HG03280 (cell line): ENCODE measurements at regions not wholly inside any gene's neighbourhood (a gene's known extent, or its start where the extent isn't known, plus 50 kb on each side); places are given as distances from the start of the nearest gene placed in this dataset.
"Not testable (repeated sequence)": the region's sequence is repeated elsewhere in the genome, so short reads cannot be mapped to it uniquely, and the experiment has no call there.

ENCODE experiments used
- ATAC-seq: cut with Tn5 transposase; IDR thresholded peaks from one replicate; pipeline ENCODE4 v1.9.1; 2021; ENCODE audit warnings: mild to moderate bottlenecking, moderate library complexity; ENCODE audit not compliant: unreplicated experiment

- ATAC-seq: no peak
Observed at GRCh38 chr14:84068288-84068687, 1461.7 kb upstream of the FLRT2 start.

- no peak for ATAC-seq
Observed at GRCh38 chr14:84071061-84071460, 1458.9 kb upstream of the FLRT2 start.

DNA sequence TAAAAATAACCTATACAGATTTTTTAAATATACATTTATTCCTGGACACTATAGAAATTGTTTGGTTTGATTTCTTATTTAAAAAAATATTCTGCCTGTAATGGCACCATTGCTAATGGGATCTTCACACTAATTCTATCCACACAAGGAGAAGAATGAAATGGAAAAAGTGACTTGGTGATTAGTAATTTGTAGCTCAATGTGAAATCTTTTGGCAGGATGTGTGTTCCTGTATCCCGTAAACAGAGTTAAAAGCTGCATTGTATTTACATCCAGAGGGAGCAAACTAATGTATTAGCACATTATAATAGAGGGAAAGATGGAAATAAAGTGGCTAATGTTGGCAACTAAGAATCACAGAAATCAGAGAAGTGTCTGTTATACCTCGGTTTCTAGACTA, 1455.3 kb upstream of the FLRT2 start:
- ATAC-seq: no peak

DNA sequence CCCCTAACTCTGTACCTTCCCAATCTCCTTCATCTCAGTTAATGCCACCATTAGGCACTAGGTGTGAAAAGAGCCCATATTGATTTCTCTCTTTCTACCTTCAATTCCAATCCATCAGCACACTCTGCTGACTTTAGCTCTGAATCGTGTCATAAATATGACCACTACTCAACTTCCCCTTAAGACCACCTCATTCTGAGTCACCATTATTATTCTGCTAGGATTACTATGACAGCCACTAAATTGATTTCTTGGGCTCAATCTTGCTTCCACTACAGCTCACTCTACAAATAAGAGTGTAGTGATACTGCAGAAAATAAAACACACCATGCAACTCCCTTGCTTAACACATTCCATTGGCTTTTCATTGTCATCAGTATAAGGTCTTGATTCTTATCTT, 1449.0 kb upstream of the FLRT2 start:
- ATAC-seq: no peak

DNA sequence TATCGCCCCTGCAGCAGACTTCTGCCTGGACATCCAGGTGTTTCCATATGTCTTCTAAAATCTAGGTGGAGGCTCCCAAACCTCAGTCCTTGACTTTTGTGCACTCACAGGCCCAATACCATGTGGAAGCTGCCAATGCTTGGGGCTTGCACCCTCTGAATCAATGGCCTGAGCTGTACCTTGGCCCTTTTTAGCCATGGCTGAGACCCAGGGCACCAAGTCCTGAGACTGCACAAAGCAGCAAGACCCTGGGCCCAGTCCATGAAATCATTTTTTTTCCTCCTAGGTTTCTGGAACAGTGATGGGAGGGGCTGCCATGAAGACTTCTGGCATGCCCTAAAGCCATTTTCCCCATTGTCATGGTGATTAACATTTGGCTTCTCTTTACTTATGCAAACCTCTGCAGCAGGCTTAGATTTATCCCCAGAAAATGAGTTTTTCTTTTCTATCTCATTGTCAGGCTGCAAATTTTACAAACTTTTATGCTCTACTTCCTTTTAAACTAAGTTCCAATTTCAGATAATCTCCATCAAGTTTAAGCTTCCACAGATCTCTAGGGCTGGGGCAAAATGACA, 1445.8 kb upstream of the FLRT2 start:
- ATAC-seq: no peak

DNA sequence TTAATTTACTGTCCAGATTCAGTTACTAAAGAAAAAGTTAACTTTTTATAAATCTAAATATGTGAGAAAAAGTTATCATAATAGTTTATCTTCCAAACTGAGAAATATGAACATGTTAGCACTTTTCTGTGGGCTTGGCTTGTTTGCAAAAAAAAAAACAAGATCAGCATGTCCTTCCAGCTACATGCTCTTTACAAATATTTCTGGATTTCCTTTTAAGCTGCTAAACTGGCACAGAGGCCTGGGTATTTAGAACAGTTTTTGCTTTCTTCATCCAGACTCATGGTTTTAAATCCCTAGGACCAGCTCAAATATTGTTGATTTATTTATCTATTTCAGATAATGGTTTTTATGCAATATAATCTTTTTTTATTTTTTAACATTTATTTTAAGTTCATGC, 1444.5 kb upstream of the FLRT2 start:
- no peak for ATAC-seq

- ATAC-seq: no peak
Observed at GRCh38 chr14:84086714-84087113, 1443.2 kb upstream of the FLRT2 start.

DNA sequence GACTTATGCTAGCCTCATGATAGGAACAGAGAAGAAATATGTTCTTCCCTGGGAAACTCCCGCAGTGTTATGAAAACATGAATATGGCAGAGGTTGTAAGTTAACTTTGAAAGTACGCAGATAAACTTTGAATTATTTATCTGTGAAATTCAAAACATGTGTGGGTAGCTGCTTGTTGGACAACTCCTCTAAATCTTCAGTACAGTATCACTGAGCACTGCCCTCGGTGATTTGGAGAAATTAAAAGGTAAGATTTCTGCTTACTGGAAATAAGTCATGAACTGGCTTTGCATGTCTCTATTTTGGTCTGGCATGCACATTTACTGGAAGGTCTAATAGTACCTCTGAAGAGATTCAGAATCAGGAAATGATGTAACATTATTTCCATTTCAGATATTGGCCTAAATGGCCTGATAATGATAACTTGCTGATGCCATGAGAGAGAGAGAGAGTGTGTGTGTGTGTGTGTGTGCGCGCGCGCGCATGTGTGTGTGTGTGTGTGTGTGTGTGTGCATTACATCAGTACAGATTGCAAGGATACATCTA, 1441.9 kb upstream of the FLRT2 start:
- no peak for ATAC-seq

DNA sequence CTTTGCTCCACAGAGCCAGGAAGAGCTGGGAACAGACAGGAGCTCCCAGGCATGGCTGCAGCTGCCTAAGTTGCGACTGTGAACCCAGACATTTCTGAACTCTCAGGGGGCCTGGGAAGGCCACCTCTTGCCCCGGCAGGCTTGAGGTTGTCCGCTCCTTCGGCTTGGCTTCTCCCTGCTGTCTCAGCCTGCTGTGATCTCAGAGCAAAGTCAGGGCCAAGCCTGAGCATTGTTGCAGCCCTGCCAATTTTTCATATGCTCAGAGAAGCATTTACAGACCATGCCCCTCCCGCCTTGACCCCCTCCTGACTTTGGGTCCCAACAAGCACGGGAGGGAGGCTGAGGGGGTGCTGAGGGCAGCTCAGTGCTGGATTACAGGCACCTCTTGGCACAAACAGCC, 1439.1 kb upstream of the FLRT2 start:
- no peak for ATAC-seq

GRCh38 chr14:84095681-84096080, 1434.3 kb upstream of the FLRT2 start:
- no peak for ATAC-seq

DNA sequence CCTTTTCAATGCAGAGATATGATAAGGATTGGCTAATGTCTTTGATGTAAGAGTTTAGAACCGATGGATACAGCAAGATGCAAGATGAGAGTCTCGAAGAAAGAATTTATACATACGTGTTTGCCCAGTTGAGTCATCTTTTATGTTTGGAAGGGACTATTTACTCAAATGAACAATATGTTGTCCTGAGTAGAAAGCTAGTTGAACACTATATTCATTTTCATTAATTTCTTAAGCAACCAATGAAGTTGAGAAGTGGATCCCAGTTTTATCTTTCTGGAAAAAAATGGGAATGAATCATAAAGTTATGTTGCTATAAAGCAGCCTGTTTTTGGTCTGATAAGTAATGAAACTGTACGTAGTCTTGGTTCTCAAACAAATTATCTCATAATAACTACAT, 1431.7 kb upstream of the FLRT2 start:
- ATAC-seq: no peak

DNA sequence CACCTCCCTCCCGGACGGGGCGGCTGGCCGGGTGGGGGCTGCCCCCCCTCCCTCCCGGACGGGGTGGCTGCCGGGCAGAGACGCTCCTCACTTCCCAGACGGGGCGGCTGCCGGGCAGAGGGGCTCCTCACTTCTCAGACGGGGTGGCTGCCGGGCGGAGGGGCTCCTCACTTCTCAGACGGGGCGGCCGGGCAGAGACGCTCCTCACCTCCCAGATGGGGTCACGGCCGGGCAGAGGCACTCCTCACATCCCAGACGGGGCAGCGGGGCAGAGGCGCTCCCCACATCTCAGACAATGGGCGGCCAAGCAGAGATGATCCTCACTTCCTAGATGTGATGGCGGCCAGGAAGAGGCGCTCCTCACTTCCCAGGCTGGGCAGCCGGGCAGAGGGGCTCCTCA, 1430.4 kb upstream of the FLRT2 start:
- ATAC-seq: not testable (repeated sequence)

GRCh38 chr14:84107835-84108343, 1422.1 kb upstream of the FLRT2 start:
- ATAC-seq: no peak

- no peak for ATAC-seq
Observed at GRCh38 chr14:84108746-84109457, 1421.0 kb upstream of the FLRT2 start.

DNA sequence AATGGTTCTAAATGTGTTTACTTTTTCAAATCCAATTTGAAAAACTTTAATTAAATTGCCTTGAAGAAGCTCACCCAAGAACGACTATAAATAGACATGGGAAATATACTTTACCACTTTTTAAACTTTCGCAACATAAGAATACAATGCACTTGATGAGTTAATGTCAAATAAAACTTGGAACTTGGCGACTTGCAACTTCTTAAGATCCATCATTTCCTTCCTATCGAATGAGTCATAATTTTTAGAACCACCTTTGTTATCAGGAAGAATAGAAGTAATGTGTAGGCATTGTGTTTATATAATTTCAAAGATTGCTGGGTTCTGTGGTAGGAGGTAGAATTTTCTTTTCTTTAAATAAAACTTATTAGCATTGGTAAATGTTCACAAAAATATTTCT, 1417.4 kb upstream of the FLRT2 start:
- ATAC-seq: no peak

DNA sequence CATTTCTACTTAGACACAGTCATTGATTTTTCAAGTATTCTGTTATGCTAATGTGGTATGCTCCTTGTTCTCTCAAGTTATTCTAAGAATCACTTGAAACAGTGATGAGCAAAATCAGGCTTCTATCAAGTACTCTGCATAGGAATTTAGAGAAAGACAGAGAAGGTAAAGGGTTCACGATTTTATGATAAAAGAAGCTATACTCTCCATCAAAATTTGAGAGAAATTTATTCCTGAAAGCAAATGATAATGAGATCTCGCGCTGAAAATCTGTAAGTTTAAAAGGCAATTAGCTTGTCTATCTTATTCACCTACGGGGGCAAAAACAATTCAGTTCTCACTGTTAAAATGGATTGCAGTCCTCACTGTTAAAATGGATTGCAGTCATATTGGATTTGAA, 1404.3 kb upstream of the FLRT2 start:
- ATAC-seq: no peak

DNA sequence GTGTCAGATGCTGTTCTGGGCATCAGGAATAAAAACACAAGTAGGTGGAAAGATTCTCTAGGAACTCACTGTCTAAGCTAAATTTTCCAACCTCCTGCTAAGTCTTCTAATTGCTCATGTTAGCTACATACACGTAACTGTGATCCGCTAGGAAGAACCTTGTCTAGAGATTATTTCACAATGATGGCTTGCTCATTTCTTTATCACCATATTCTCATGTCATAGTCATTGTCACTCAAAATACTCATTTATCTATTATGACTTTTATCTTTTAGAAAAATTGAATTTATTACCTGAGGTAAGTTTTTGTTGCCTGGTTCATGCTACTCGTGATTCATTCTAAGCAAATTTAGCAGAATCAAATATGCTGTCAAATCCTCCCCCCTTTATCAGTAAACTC, 1402.4 kb upstream of the FLRT2 start:
- no peak for ATAC-seq

GRCh38 chr14:84128050-84128449, 1401.9 kb upstream of the FLRT2 start:
- no peak for ATAC-seq

DNA sequence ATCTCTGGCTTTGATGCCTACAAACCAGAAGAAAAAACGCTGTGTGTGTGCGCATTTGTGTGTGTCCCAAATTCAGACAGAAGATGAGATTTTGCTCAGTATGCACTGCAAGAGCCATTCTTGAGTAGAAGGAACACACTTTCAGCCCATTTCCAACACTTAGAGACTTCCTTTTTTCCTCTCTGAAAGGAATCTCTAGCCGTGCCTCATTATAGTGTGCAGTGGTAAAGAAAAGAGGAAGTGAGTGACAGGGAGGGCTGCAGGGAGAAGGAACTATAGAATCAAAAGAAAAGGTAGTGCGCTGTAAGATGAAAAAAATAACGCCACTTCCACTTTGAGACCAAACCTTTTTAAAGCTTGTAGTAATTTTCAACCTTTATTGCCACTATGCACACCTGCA, 1400.9 kb upstream of the FLRT2 start:
- ATAC-seq: no peak

GRCh38 chr14:84129941-84130340, 1400.0 kb upstream of the FLRT2 start:
- no peak for ATAC-seq

- ATAC-seq: no peak
Observed at GRCh38 chr14:84131924-84132323, 1398.0 kb upstream of the FLRT2 start.

DNA sequence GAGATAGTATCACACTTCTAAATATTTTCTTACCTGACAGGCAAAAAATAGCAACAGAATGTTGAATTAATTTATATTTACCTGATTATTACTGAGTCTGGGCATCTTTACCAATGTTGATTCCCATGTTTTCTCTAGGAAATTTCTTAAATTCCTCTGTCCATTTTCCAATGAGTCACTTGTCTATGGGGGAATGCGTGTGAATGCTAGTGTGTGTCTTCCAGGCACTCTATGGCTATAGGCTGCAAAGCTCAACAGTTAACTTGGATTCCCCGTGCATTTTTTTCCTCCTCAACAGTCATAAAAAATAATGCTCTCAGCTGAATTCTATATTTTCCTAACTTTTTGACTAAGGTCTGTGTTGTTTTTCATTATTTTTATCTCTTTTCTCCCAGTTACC, 1385.8 kb upstream of the FLRT2 start:
- ATAC-seq: no peak

DNA sequence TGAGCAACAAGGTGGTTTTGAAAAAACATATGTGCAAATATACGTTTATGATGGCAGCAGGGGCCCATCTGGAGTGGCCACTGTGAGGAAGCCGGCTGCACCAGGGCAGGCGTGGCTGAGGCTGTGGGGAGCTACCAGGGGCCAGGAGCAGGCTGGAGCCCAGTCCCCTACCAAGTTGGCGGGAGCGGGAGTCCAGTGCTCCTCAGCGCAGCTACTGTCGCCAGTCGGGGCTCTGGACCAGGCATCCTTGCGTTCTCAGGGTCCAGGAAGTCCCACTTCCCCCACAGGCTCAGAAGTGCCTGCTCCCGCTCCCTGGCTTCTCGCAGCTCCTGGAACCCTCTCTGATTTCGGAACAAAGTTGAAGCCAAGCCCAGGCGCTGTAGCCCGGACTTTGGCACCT, 1377.5 kb upstream of the FLRT2 start:
- ATAC-seq: no peak
